Mammary epithelial cell (primary cell): ENCODE measurements at regions not wholly inside any gene's neighbourhood (a gene's known extent, or its start where the extent isn't known, plus 50 kb on each side); places are given as distances from the start of the nearest gene placed in this dataset.

ENCODE experiments used
- EZH2 ChIP-seq: IDR thresholded peaks from 2 replicates; pipeline ENCODE4 v1.6.1; 2012; ENCODE audit warnings: low read length, inconsistent platforms, borderline replicate concordance
- TF ChIP-seq, protein P1 (sequence below), 2 donors: IDR thresholded peaks in 1 of 2; conservative IDR thresholded peaks in 1 of 2; 2 replicates each; pipeline ENCODE4 v1.5.1; 2011 to 2012; ENCODE audit warnings: inconsistent platforms in 2 of 2, low read length in 2 of 2, mild to moderate bottlenecking in 2 of 2, control low read depth in 1 of 2, low read depth in 1 of 2; ENCODE audit not compliant: insufficient read depth in 1 of 2; ENCODE audit errors: extremely low read depth in 1 of 2

GRCh38 chr12:124663206-124663605, 95.8 kb upstream of the NCOR2 start:
- TF ChIP-seq, protein P1, sequence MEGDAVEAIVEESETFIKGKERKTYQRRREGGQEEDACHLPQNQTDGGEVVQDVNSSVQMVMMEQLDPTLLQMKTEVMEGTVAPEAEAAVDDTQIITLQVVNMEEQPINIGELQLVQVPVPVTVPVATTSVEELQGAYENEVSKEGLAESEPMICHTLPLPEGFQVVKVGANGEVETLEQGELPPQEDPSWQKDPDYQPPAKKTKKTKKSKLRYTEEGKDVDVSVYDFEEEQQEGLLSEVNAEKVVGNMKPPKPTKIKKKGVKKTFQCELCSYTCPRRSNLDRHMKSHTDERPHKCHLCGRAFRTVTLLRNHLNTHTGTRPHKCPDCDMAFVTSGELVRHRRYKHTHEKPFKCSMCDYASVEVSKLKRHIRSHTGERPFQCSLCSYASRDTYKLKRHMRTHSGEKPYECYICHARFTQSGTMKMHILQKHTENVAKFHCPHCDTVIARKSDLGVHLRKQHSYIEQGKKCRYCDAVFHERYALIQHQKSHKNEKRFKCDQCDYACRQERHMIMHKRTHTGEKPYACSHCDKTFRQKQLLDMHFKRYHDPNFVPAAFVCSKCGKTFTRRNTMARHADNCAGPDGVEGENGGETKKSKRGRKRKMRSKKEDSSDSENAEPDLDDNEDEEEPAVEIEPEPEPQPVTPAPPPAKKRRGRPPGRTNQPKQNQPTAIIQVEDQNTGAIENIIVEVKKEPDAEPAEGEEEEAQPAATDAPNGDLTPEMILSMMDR (conservative IDR thresholded peaks at IDR 0.05 in 1 of 2, IDR thresholded peaks at IDR 0.05 in 1 of 2; ENCODE audit: extremely low read depth in 1 of 2, insufficient read depth in 1 of 2, low read depth in 1 of 2, low read length in 2 of 2), result no peak
- no peak for TF ChIP-seq EZH2
